RWPE2 (cell line): ENCODE measurements at regions not wholly inside any gene's neighbourhood (a gene's known extent, or its start where the extent isn't known, plus 50 kb on each side); places are given as distances from the start of the nearest gene placed in this dataset.

ENCODE experiments used
- ATAC-seq: fragments of 200-7000 bp; cut with Tn5 transposase; 3 replicates; pipeline ENCODE4 v1.9.1; 2021; ENCODE audit warnings: low read depth
- DNase-seq: peaks from one replicate; pipeline ENCODE4 v3.0.0-alpha.2; 2020; ENCODE audit warnings: low spot score
- H3K27ac ChIP-seq: fragments of 450-650 bp; 2 replicates; pipeline ENCODE4 v1.5.1; 2017; ENCODE audit warnings: mild to moderate bottlenecking; ENCODE audit not compliant: poor library complexity, severe bottlenecking
- H3K27me3 ChIP-seq: fragments of 250-450 bp; sonication (Bioruptor Pico); 2 replicates; pipeline ENCODE4 v1.5.1; 2021; ENCODE audit warnings: mild to moderate bottlenecking, moderate library complexity; ENCODE audit not compliant: insufficient read depth, poor library complexity, severe bottlenecking
- H3K36me3 ChIP-seq: fragments of 250-450 bp; sonication (Bioruptor Pico); 2 replicates; pipeline ENCODE4 v1.5.1; 2020; ENCODE audit warnings: low read depth, mild to moderate bottlenecking, moderate library complexity
- H3K4me1 ChIP-seq: fragments of 250-450 bp; sonication (Bioruptor Pico); 2 replicates; pipeline ENCODE4 v1.5.1; 2021; ENCODE audit warnings: mild to moderate bottlenecking, moderate library complexity; ENCODE audit not compliant: insufficient read depth, poor library complexity, severe bottlenecking
- H3K4me3 ChIP-seq: fragments of 250-450 bp; sonication (Bioruptor Pico); 2 replicates; pipeline ENCODE4 v1.5.1; 2021; ENCODE audit warnings: mild to moderate bottlenecking, moderate library complexity; ENCODE audit not compliant: severe bottlenecking
- H3K9me3 ChIP-seq: fragments of 250-450 bp; sonication (Bioruptor Pico); 2 replicates; pipeline ENCODE4 v1.5.1; 2021; ENCODE audit warnings: mild to moderate bottlenecking, moderate library complexity; ENCODE audit not compliant: severe bottlenecking
- CTCF ChIP-seq: fragments of 450-650 bp; IDR thresholded peaks from one replicate; pipeline ENCODE4 v1.5.1; 2017; ENCODE audit warnings: mild to moderate bottlenecking, moderate library complexity; ENCODE audit not compliant: poor library complexity, severe bottlenecking

GRCh38 chr20:60727425-60727824 is 524.6 kb upstream of the CDH4 start:
- ATAC-seq = peak; percentile 33; the same call in 1 of the 3 replicates
- Histone ChIP-seq H3K4me3 (no peak overlapping the region), H3K36me3 (no peaks in the 10 kb centered on the region), H3K9me3 (no peaks in the 10 kb centered on the region), H3K27ac (no peak overlapping the region), H3K27me3 (peaks cover 85% of the 10 kb centered on the region), H3K4me1 (no peaks in the 10 kb centered on the region)
- DNase-seq = no peak
- no peak for TF ChIP-seq CTCF

GRCh38 chr20:60728705-60729104 is 523.4 kb upstream of the CDH4 start:
- Histone ChIP-seq H3K36me3 (no peaks in the 10 kb centered on the region), H3K27ac (no peak overlapping the region), H3K4me3 (no peak overlapping the region), H3K27me3 (peaks cover 85% of the 10 kb centered on the region), H3K9me3 (no peaks in the 10 kb centered on the region), H3K4me1 (no peaks in the 10 kb centered on the region)
- DNase-seq (no peak), ATAC-seq (no peak)
- TF ChIP-seq CTCF = no peak

GRCh38 chr20:60729135-60729900 is 522.7 kb upstream of the CDH4 start:
- no peaks in the 10 kb centered on the region for H3K36me3 ChIP-seq
- ATAC-seq (no peak), DNase-seq (no peak)
- no peak overlapping the region for H3K4me3 ChIP-seq
- H3K9me3 ChIP-seq = no peaks in the 10 kb centered on the region
- no peak for TF ChIP-seq CTCF
- no peaks in the 10 kb centered on the region for H3K4me1 ChIP-seq
- no peak overlapping the region for H3K27ac ChIP-seq
- peaks cover 85% of the 10 kb centered on the region for H3K27me3 ChIP-seq

- ATAC-seq = no peak
- Histone ChIP-seq H3K27me3 (peaks cover 75% of the 10 kb centered on the region), H3K36me3 (no peaks in the 10 kb centered on the region), H3K9me3 (no peaks in the 10 kb centered on the region), H3K4me3 (no peak overlapping the region), H3K4me1 (no peaks in the 10 kb centered on the region), H3K27ac (no peak overlapping the region)
- DNase-seq = no peak
- no peak for TF ChIP-seq CTCF
Observed at GRCh38 chr20:60732322-60732721, 519.7 kb upstream of the CDH4 start.

- no peak overlapping the region for H3K27ac ChIP-seq
- H3K36me3 ChIP-seq = no peaks in the 10 kb centered on the region
- no peak overlapping the region for H3K4me3 ChIP-seq
- peaks cover 81% of the 10 kb centered on the region for H3K27me3 ChIP-seq
- no peaks in the 10 kb centered on the region for H3K9me3 ChIP-seq
- ATAC-seq = no peak
- no peak for TF ChIP-seq CTCF
- no peak for DNase-seq
- no peaks in the 10 kb centered on the region for H3K4me1 ChIP-seq
Observed at GRCh38 chr20:60748086-60748485, 504.0 kb upstream of the CDH4 start.
